ENCODE measurements at regions not wholly inside any gene's neighbourhood (a gene's known extent, or its start where the extent isn't known, plus 50 kb on each side); places are given as distances from the start of the nearest gene placed in this dataset.
A peak's percentile ranks its signal among the peaks of the same experiment; 100 is the strongest.
"Not testable (repeated sequence)": the region's sequence is repeated elsewhere in the genome, so short reads cannot be mapped to it uniquely, and the experiment has no call there.

DNA sequence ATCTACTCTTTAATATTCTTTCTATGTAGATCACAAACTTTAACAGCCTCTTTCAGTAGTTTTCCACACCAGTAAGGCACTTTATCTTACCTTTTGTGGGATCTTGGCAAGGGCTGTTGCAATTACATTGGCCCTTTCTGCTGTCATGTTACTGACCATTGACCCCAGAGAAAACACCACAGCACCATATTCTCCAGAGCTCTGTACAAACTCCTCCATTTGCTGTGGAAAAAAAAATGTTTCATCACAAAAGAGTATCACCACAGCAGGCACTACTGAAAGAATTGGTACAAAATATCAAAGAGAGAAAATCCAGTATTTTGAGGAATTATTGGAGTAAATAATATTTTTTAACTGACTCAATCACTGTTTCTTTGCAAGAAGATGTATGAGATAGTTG is 62.3 kb upstream of the UGT2A3 start:
- ATAC-seq; intact Hi-C loops (cut with DNase I); DNase-seq (ENCODE audit: missing footprints): not testable (repeated sequence)

DNA sequence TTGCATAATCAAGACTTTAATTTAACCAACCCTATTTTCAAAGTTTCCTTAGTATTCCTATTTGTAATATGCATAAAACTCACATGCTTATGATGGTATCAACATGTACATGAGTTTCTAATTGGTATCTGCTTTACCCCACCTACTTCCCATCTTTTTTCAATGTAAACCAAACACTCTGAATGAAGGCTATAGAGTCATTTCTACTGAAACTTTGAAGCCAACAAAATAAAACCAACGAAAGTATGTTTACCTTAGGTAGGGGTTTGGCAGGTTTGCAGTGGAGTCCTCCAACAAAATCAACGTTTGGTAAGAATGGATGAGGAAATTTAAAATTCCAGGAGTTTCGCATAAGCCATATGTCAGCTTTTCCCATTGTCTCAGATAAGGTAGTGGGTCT is 66.4 kb upstream of the UGT2A3 start:
- ATAC-seq; intact Hi-C loops (cut with DNase I); DNase-seq (ENCODE audit: missing footprints): not testable (repeated sequence)

DNA sequence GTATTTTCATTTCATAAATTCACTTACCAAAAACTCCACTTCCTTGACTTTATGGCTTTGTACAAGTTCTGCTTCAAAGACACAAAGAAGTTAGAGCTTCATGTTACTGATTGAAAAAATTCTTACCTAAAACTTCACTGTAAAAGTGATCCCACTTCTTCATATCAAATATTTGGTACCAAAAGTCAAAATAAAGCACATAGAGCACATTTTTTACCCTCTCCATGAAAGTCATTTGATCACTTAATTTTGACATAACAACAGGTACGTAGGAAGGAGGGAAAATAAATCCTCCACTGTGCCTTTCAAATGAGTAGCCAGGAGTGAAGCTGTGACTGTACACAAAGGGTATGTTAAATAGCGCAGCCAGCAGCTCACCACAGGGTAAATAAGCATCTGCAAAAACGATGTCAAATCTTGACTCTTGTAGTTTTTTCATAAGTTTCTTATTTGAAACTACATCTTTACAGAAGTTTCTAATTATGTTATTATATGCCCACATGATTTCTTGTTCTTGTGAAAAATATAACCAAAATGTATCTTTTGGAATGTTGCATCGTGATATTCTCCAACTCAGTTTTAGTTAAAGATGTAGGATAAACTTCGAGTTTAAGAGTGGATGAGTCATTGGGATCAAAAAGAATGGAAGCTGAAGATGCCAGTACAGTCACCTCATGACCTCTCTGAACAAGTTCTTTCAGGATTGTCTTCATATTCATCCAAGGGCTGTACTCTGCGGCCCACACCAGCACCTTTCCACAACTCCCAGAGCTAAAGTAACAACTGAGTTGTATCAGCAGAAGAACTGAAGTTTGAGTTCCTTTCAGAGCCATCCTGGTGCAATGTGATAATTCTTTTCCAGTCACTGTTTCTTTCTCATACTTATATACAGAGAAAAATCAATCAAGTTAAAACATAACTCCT is 68.2 kb upstream of the UGT2A3 start:
- intact Hi-C loops (cut with DNase I); ATAC-seq; DNase-seq (ENCODE audit: missing footprints): not testable (repeated sequence)

DNA sequence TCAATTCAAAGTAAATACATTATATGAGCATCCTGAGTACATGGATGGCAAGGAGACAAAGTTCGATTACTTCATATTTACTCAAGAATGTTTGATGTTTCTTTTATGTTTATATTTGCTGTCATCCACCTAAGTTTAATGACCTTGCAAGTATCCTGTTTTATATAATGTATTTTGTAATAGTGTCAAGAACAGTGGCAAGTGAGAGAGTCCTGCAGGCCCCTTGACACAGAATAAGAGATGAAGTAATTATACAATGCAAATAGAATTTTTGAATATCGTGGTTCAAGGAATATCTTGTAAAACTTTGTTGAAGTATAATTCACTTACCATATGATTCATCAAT is 68.8 kb upstream of the UGT2A3 start:
- DNase-seq (ENCODE audit: missing footprints); ATAC-seq; intact Hi-C loops (cut with DNase I): not testable (repeated sequence)

DNA sequence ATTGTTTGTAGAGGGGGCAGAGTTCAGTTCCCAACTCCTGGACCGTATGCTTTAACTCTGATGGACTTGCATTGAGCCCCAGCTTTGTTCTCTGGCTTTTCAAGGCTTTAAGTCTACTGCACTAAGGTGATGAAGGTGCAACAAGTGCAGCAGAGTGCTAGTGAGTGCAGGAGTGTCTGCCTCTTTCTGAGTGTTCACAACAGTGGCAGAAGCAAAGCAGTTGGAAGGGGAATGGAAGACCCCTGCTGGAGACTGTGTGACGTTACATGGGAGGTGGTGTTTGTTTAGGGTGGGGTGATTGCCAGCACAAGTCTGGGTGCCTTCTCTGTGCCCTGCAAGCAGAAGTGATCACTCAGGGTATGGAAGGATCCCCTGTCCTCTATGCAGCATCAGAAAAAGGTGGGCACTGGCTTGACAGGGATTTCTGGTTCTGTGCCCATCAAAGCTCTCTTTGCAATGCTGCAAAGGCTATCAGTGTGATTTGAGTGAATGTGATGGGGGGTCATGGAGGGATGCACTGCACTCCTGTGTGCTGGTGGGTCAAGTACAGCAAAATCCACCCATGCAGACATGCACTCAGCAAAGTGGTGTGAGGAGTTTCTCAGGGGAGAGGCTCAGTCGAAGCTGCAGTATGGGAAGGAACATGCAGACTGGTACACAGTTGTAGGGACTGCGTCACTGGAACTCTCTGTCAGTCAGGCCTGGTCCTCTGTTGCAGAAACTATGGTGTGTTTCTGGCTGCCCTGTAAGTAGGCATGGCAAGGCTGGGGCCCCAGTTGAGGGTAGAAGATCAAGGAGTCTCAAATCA is 70.9 kb upstream of the UGT2B7 start:
- DNase-seq (ENCODE audit: missing footprints) (peak; percentile 45), ATAC-seq (no peak)
- intact Hi-C loops (cut with DNase I): no loop called here

DNA sequence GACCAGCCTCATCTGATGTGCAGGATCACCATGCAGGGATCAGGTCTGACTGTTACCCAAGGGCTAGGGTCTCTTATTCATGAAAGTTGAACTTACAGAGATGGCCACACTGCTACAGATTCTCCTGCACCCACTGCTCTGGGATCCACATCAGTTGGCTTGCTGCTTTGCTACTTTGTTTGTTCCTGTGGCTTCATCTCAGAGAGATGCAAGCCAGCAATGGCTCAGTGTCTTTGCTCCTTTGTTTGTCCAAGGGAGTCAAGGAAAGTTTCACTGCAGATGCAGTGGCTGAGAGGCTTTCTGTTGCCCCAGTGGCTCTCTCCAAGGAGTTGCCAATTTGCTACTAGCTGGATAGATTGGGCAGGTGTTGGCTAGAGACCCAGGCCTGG is 70.3 kb upstream of the UGT2B7 start:
- intact Hi-C loops (cut with DNase I): no loop called here
- no peak for ATAC-seq
- no peak for DNase-seq (ENCODE audit: missing footprints)

DNA sequence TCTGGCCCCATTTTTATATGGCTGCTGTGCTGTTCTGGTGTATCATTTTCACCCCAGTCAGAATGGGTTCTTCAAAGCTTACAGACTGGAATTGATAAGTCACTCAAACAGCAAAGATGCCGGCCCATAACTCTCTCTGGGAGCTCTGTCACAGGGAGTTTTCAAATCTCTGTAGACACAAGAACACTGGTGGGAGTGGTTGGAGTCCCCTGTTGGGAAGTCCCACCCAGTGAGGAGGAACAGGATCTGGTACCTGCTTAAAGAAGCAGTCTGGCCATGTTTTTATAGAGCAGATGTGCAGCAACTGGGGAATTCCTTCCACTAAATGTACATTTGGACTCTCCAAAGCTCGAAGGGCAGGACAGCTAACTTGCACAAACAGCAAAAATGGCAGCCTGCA is 69.3 kb upstream of the UGT2B7 start:
- intact Hi-C loops (cut with DNase I): no loop called here
- ATAC-seq: no peak
- DNase-seq (ENCODE audit: missing footprints): no peak

DNA sequence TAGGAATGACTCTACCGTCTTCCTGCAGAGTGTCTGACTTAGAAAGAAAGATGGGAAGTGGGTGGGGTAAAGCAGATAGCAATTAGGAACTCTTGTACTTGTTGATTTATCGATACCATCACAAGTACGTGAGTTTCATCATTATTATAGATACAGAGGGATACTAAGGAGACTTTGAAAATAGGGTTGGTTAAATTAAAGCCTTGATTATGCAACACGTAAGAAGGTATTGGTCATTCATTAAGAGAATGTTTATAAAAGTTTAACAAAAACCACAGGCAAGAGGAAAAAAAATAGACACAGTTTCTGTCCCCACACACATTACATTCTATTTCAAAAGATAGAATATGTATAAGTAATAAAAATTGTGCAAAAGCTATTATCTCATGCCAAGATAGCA is 65.9 kb upstream of the UGT2B7 start:
- intact Hi-C loops (cut with DNase I): no loop called here
- DNase-seq (ENCODE audit: missing footprints) (no peak), ATAC-seq (no peak)

DNA sequence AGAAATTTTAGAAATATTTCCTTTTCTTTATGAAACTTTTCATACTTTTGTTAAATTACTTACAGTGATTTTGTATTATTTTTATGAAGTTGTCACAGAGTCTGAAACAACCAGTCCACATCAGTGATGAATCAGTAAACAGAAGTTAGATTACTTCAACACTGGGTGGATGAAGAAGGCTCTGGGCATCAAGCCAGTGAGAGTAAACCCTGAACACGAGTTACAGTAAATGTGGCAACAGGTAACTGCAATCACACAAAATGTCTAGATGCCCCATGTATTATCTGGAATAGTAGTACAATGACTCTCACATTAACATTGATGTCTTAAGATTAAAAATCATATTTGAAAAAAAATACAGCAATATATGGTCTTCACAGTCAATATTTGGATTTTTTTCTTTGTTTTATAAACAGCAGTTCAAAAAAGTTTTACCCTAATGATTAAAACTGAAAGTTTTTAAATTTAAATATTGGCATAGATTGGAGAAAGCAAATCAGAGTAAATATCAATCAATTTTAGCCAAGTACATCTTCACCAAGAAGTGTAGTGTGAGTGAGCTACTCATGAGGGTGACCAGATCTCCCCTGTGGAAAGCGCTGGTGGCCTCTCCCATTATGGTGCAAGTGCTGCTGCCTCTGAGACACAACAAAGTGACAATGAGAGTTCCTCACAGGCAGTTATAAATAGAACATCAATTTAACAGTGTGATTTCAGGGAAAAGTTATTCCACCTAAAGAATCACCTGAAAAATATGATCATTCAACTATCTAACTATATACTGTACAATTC is 63.2 kb upstream of the UGT2B7 start:
- no peak for ATAC-seq
- intact Hi-C loops (cut with DNase I): no loop called here
- DNase-seq (ENCODE audit: missing footprints): no peak

DNA sequence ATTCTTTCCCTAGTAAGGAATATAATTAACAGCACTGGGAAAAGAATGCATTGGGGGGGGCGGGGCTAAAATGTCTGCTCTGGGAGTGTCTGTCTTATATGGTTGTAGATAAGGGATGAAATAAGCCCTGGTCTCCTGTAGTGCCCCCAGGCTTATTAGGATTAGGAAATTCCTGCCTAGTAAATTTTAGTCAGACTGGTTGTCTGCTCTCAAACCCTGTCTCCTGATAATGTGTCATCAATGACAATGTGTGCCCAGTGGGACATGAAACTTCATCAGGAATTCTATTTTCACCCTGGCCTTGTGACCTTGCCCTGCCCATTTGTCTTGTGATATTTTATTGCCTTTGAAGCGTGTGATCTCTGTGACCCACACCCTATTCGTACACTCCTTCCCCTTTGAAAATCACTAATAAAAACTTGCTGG is 61.9 kb upstream of the UGT2B7 start:
- intact Hi-C loops (cut with DNase I); DNase-seq (ENCODE audit: missing footprints); ATAC-seq: not testable (repeated sequence)

DNA sequence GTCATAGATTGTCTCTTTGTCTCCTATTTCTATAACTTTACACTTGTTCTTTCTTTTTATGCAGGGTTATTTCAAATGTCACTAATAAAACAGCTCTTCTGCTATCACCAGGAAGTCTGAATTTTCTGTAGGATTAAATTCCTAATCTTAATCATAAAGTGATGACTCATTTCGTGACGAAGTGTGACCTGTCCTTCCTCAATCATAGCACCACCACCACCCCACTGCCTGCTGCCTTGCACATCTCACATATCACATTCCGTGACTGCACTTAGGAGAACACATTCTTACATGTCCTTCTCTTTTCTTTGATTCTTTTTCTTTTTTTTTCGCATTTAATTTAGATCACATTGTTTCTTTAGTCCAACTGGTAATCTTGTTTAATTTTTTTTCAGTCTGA is 57.7 kb upstream of the UGT2B7 start:
- DNase-seq (ENCODE audit: missing footprints): no peak
- no peak for ATAC-seq
- intact Hi-C loops (cut with DNase I): no loop called here

DNA sequence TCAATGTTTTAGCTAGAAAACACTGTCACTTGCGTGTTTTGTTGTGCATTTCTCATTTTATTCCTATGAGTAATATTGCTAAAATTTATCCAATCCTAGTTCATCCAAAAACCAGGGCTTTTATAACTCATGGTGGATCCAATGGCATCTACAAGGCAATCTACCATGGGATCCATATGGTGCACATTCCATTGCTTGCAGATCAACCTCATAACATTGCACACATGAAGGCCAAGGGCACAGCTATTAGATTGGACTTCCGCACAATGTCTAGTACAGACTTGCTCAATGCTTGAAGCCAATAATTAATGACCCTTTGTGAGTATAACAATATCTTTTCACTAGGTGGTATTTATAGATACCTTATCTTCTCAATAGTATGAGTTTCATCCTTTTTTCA is 57.2 kb upstream of the UGT2B7 start:
- intact Hi-C loops (cut with DNase I): no loop called here
- no peak for DNase-seq (ENCODE audit: missing footprints)
- ATAC-seq: no peak

DNA sequence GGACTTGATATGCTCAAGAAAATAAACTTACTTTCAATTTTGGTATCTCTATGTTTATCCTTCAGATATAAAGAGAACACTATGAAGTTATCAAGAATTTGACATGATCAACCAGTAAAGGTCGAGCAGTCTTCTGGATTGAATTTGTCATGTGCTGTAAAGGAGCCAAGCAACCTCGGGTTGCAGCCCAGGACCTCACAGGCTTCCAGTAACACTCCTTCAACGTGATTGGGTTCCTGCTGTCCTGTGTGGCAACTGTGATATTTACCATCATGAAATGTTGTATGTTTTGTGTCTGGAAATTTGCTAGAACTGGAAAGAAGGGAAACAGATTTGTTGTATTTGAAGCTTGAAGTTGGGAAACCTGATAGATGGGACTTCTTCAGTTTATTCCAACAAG is 52.0 kb upstream of the UGT2B7 start:
- ATAC-seq (no peak), DNase-seq (ENCODE audit: missing footprints) (no peak)
- intact Hi-C loops (cut with DNase I): no loop called here

Data from Right ventricle myocardium inferior (tissue), 1 donor.